Esophagus squamous epithelium (tissue), 4 donors: ENCODE measurements at regions not wholly inside any gene's neighbourhood (a gene's known extent, or its start where the extent isn't known, plus 50 kb on each side); places are given as distances from the start of the nearest gene placed in this dataset.

Source experiments
- POLR2A ChIP-seq, 4 donors: fragments of 450-650 bp; IDR thresholded peaks; one replicate each; pipeline ENCODE4 v1.6.1; 2017; ENCODE audit warnings: antibody characterized with exemption in 4 of 4, mild to moderate bottlenecking in 4 of 4, moderate library complexity in 3 of 4
- TF ChIP-seq, protein P1 (sequence below), 6 experiments: fragments of 450-650 bp in 4 of 6; fragments of 200-600 bp in 2 of 6; sonication (generic) in 2 of 6; IDR thresholded peaks; one replicate each; pipeline ENCODE4 v1.5.1; 2016 to 2019; ENCODE audit warnings: antibody characterized with exemption in 6 of 6, mild to moderate bottlenecking in 4 of 6, moderate library complexity in 4 of 6

GRCh38 chr6:21348146-21348503, 245.4 kb upstream of the SOX4 start:
- TF ChIP-seq, protein P1, sequence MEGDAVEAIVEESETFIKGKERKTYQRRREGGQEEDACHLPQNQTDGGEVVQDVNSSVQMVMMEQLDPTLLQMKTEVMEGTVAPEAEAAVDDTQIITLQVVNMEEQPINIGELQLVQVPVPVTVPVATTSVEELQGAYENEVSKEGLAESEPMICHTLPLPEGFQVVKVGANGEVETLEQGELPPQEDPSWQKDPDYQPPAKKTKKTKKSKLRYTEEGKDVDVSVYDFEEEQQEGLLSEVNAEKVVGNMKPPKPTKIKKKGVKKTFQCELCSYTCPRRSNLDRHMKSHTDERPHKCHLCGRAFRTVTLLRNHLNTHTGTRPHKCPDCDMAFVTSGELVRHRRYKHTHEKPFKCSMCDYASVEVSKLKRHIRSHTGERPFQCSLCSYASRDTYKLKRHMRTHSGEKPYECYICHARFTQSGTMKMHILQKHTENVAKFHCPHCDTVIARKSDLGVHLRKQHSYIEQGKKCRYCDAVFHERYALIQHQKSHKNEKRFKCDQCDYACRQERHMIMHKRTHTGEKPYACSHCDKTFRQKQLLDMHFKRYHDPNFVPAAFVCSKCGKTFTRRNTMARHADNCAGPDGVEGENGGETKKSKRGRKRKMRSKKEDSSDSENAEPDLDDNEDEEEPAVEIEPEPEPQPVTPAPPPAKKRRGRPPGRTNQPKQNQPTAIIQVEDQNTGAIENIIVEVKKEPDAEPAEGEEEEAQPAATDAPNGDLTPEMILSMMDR (IDR thresholded peaks at IDR 0.05), result no peak
- no peak for TF ChIP-seq POLR2A (IDR thresholded peaks at IDR 0.05)
